Neural cell (in vitro differentiated cells): ENCODE measurements at regions not wholly inside any gene's neighbourhood (a gene's known extent, or its start where the extent isn't known, plus 50 kb on each side); places are given as distances from the start of the nearest gene placed in this dataset.

Experiments
- EZH2 ChIP-seq: fragments of 200-600, 300-800 bp; shearing (Covaris generic), sonication (generic); IDR thresholded peaks from 2 replicates; pipeline ENCODE4 v1.6.1; 2014; ENCODE audit warnings: antibody characterized with exemption, low read length, borderline replicate concordance, mild to moderate bottlenecking; ENCODE audit not compliant: insufficient read depth, poor library complexity, severe bottlenecking
- POLR2AphosphoS5 ChIP-seq: IDR thresholded peaks from 2 replicates; pipeline ENCODE4 v1.6.1; 2012
- TF ChIP-seq, protein P1 (sequence below): fragments of 450-650 bp; IDR thresholded peaks from 2 replicates; pipeline ENCODE4 v1.5.1; 2014; ENCODE audit warnings: antibody characterized with exemption, mild to moderate bottlenecking, moderate library complexity; ENCODE audit not compliant: poor library complexity, severe bottlenecking
- TF ChIP-seq, protein P2 (sequence below): IDR thresholded peaks from 2 replicates; pipeline ENCODE4 v1.6.1; 2012; ENCODE audit warnings: borderline replicate concordance

GRCh38 chr15:92808598-92809063 lies 91.5 kb upstream of the CHD2 start:
- TF ChIP-seq, protein P1, sequence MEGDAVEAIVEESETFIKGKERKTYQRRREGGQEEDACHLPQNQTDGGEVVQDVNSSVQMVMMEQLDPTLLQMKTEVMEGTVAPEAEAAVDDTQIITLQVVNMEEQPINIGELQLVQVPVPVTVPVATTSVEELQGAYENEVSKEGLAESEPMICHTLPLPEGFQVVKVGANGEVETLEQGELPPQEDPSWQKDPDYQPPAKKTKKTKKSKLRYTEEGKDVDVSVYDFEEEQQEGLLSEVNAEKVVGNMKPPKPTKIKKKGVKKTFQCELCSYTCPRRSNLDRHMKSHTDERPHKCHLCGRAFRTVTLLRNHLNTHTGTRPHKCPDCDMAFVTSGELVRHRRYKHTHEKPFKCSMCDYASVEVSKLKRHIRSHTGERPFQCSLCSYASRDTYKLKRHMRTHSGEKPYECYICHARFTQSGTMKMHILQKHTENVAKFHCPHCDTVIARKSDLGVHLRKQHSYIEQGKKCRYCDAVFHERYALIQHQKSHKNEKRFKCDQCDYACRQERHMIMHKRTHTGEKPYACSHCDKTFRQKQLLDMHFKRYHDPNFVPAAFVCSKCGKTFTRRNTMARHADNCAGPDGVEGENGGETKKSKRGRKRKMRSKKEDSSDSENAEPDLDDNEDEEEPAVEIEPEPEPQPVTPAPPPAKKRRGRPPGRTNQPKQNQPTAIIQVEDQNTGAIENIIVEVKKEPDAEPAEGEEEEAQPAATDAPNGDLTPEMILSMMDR, result no peak
- no peak for TF ChIP-seq POLR2AphosphoS5
- TF ChIP-seq, protein P2, sequence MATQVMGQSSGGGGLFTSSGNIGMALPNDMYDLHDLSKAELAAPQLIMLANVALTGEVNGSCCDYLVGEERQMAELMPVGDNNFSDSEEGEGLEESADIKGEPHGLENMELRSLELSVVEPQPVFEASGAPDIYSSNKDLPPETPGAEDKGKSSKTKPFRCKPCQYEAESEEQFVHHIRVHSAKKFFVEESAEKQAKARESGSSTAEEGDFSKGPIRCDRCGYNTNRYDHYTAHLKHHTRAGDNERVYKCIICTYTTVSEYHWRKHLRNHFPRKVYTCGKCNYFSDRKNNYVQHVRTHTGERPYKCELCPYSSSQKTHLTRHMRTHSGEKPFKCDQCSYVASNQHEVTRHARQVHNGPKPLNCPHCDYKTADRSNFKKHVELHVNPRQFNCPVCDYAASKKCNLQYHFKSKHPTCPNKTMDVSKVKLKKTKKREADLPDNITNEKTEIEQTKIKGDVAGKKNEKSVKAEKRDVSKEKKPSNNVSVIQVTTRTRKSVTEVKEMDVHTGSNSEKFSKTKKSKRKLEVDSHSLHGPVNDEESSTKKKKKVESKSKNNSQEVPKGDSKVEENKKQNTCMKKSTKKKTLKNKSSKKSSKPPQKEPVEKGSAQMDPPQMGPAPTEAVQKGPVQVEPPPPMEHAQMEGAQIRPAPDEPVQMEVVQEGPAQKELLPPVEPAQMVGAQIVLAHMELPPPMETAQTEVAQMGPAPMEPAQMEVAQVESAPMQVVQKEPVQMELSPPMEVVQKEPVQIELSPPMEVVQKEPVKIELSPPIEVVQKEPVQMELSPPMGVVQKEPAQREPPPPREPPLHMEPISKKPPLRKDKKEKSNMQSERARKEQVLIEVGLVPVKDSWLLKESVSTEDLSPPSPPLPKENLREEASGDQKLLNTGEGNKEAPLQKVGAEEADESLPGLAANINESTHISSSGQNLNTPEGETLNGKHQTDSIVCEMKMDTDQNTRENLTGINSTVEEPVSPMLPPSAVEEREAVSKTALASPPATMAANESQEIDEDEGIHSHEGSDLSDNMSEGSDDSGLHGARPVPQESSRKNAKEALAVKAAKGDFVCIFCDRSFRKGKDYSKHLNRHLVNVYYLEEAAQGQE, result no peak
- no peak for TF ChIP-seq EZH2
